Tibial nerve (tissue), 4 donors: ENCODE measurements at regions not wholly inside any gene's neighbourhood (a gene's known extent, or its start where the extent isn't known, plus 50 kb on each side); places are given as distances from the start of the nearest gene placed in this dataset.

Experiments used
- DNase-seq, 2 donors: peaks; one replicate each; pipeline ENCODE4 v3.0.0-alpha.2; 2019; ENCODE audit warnings: low spot score in 2 of 2
- H3K27ac ChIP-seq, 4 donors: fragments of 200-600 bp; sonication (generic) in 3 of 4; one replicate each; pipeline ENCODE4 v1.5.1; 2017 to 2019; ENCODE audit warnings: mild to moderate bottlenecking in 1 of 4
- H3K27me3 ChIP-seq, 2 donors: fragments of 200-600 bp; sonication (generic) in 1 of 2; one replicate each; pipeline versions ENCODE4 v1.5.1 to v1.6.0; 2017 to 2019
- H3K36me3 ChIP-seq, 3 donors: fragments of 200-600 bp; sonication (generic); one replicate each; pipeline ENCODE4 v1.5.1; 2018 to 2019
- H3K4me1 ChIP-seq, 4 donors: fragments of 200-600 bp; sonication (generic) in 3 of 4; one replicate each; pipeline ENCODE4 v1.5.1; 2017 to 2019
- H3K4me3 ChIP-seq, 4 donors: fragments of 200-600 bp; sonication (generic) in 3 of 4; one replicate each; pipeline ENCODE4 v1.5.1; 2017 to 2019; ENCODE audit warnings: mild to moderate bottlenecking in 1 of 4, moderate library complexity in 1 of 4
- H3K9me3 ChIP-seq, 4 donors: fragments of 200-600 bp; sonication (generic) in 3 of 4; one replicate each; pipeline ENCODE4 v1.5.1; 2017 to 2019
- CTCF ChIP-seq, 5 experiments: fragments of 200-600 bp in 3 of 5; fragments of 450-650 bp in 2 of 5; sonication (generic) in 3 of 5; IDR thresholded peaks; one replicate each; pipeline ENCODE4 v1.5.1; 2016 to 2019; ENCODE audit warnings: antibody characterized with exemption in 5 of 5, mild to moderate bottlenecking in 3 of 5, moderate library complexity in 2 of 5
- EP300 ChIP-seq, 2 donors: sonication (generic); formaldehyde crosslinking; IDR thresholded peaks; one replicate each; pipeline ENCODE4 v1.6.1; 2017; ENCODE audit warnings: antibody characterized with exemption in 2 of 2, mild to moderate bottlenecking in 1 of 2
- POLR2A ChIP-seq, 2 donors: fragments of 450-650 bp; IDR thresholded peaks; one replicate each; pipeline ENCODE4 v1.6.1; 2017; ENCODE audit warnings: antibody characterized with exemption in 2 of 2, mild to moderate bottlenecking in 2 of 2, moderate library complexity in 2 of 2
- WGBS, 2 donors: methylation state at CpG; one replicate each; pipeline ENCODE4 v1.1.5; 2018; 5-methylcytosine and 5-hydroxymethylcytosine counted together

GRCh38 chr11:133692126-133692934 lies 153.0 kb downstream of the SPATA19 start:
- Histone ChIP-seq H3K27me3 (no peaks in the 10 kb centered on the region), H3K27ac (no peak overlapping the region), H3K4me3 (no peak overlapping the region), H3K36me3 (no peaks in the 10 kb centered on the region), H3K9me3 (no peaks in the 10 kb centered on the region), H3K4me1 (no peaks in the 10 kb centered on the region)
- 61 to 69% methylated on average over 8 of the region's 8 CpGs for WGBS, 2 donors
- TF ChIP-seq EP300 (IDR thresholded peaks at IDR 0.05) (no peak), POLR2A (IDR thresholded peaks at IDR 0.05) (no peak), CTCF (IDR thresholded peaks at IDR 0.05) (no peak)
- no peak for DNase-seq

GRCh38 chr11:133687781-133688180 lies 155.5 kb upstream of the OPCML start:
- TF ChIP-seq CTCF (IDR thresholded peaks at IDR 0.05): no peak
- TF ChIP-seq EP300 (IDR thresholded peaks at IDR 0.05): no peak
- TF ChIP-seq POLR2A (IDR thresholded peaks at IDR 0.05): no peak
- no peak for DNase-seq
- no peaks in the 10 kb centered on the region for H3K36me3 ChIP-seq
- no peaks in the 10 kb centered on the region for H3K4me1 ChIP-seq
- no peaks in the 10 kb centered on the region for H3K9me3 ChIP-seq
- H3K27ac ChIP-seq: no peak overlapping the region
- no peak overlapping the region for H3K4me3 ChIP-seq
- WGBS, 2 donors: 84 to 88% methylated on average over 5 of the region's 5 CpGs
- no peaks in the 10 kb centered on the region for H3K27me3 ChIP-seq

DNA sequence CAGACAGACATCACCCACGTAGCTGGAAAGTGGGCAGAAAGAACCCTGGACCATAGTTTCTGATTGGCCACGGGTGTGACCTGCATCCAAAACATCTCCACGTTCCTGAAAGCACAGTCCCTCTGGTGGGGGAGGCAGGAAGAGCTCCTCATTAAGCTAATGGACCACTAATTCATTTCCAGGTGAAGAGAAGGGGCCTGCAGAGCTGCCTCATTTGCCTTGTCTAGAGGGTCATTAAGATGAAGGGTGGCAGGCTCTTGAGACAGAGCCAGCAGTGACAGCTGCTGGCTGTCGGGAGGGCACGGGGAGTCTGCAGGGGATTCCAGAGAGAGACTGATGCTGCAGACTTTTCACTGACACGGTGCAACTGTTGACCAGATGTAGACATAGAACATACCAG lies 149.6 kb upstream of the OPCML start:
- WGBS, 2 donors: 12 to 18% methylated on average over 6 of the region's 6 CpGs
- Histone ChIP-seq H3K9me3 (no peaks in the 10 kb centered on the region), H3K27me3 (no peaks in the 10 kb centered on the region), H3K4me1 (no peaks in the 10 kb centered on the region), H3K27ac (no peak overlapping the region), H3K4me3 (no peak overlapping the region), H3K36me3 (no peaks in the 10 kb centered on the region)
- TF ChIP-seq CTCF (IDR thresholded peaks at IDR 0.05): no peak
- no peak for TF ChIP-seq EP300 (IDR thresholded peaks at IDR 0.05)
- TF ChIP-seq POLR2A (IDR thresholded peaks at IDR 0.05): no peak
- DNase-seq: no peak

GRCh38 chr11:133679896-133680295 lies 147.6 kb upstream of the OPCML start:
- DNase-seq: no peak
- WGBS, 2 donors: 94 to 95% methylated on average over 5 of the region's 5 CpGs

More at GRCh38 chr11:133679896-133680295, 147.6 kb upstream of the OPCML start:
- Histone ChIP-seq H3K27ac (no peak overlapping the region), H3K9me3 (no peaks in the 10 kb centered on the region), H3K36me3 (no peaks in the 10 kb centered on the region), H3K4me3 (no peak overlapping the region), H3K27me3 (no peaks in the 10 kb centered on the region), H3K4me1 (no peaks in the 10 kb centered on the region)
- TF ChIP-seq CTCF (IDR thresholded peaks at IDR 0.05) (no peak), POLR2A (IDR thresholded peaks at IDR 0.05) (no peak), EP300 (IDR thresholded peaks at IDR 0.05) (no peak)
